ENCODE measurements at regions not wholly inside any gene's neighbourhood (a gene's known extent, or its start where the extent isn't known, plus 50 kb on each side); places are given as distances from the start of the nearest gene placed in this dataset.

DNA sequence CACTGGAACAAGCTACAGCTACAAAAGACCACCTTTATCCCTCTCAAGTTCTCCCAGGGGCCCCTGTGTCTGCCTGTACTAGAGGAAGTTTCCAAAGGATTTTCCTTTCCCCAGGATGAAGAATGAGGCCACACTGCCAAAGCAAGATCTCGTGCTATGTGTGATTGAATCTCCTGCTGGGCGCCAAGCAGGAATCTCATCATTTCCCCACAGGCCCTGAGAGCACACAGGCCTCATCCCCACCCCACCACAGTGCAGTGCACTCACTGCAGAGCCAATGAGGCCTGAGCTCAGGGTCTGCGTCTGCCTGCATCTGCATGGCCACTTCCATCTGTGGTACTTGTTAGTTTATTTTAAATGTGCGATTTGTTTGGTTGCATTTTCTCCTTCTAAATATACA, 387.4 kb upstream of the ASIC2 start:
- no peak for TF ChIP-seq POLR2A (IDR thresholded peaks at IDR 0.05)
- TF ChIP-seq, protein P1, sequence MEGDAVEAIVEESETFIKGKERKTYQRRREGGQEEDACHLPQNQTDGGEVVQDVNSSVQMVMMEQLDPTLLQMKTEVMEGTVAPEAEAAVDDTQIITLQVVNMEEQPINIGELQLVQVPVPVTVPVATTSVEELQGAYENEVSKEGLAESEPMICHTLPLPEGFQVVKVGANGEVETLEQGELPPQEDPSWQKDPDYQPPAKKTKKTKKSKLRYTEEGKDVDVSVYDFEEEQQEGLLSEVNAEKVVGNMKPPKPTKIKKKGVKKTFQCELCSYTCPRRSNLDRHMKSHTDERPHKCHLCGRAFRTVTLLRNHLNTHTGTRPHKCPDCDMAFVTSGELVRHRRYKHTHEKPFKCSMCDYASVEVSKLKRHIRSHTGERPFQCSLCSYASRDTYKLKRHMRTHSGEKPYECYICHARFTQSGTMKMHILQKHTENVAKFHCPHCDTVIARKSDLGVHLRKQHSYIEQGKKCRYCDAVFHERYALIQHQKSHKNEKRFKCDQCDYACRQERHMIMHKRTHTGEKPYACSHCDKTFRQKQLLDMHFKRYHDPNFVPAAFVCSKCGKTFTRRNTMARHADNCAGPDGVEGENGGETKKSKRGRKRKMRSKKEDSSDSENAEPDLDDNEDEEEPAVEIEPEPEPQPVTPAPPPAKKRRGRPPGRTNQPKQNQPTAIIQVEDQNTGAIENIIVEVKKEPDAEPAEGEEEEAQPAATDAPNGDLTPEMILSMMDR (IDR thresholded peaks at IDR 0.05) = no peak
